ENCODE measurements at regions not wholly inside any gene's neighbourhood (a gene's known extent, or its start where the extent isn't known, plus 50 kb on each side); places are given as distances from the start of the nearest gene placed in this dataset.

GRCh38 chr10:131811630-131812403, 89.0 kb upstream of the PPP2R2D start:
- no peak overlapping the region for H3K4me3 Mint-ChIP-seq (ENCODE audit: unreplicated experiment)
- peaks cover 4% of the 10 kb centered on the region for H3K9me3 Mint-ChIP-seq (ENCODE audit: unreplicated experiment)
- peaks cover 9% of the 10 kb centered on the region for H3K27me3 Mint-ChIP-seq (ENCODE audit: unreplicated experiment)
- TF ChIP-seq CTCF (IDR thresholded peaks at IDR 0.05; ENCODE audit: partially characterized antibody, unreplicated experiment), result no peak
- DNase-seq, result no peak
- H3K36me3 Mint-ChIP-seq (ENCODE audit: unreplicated experiment), result no peaks in the 10 kb centered on the region
- H3K4me1 Mint-ChIP-seq (ENCODE audit: low read depth, unreplicated experiment), result peaks cover 2% of the 10 kb centered on the region
- no peak overlapping the region for H3K27ac Mint-ChIP-seq (ENCODE audit: unreplicated experiment)

DNA sequence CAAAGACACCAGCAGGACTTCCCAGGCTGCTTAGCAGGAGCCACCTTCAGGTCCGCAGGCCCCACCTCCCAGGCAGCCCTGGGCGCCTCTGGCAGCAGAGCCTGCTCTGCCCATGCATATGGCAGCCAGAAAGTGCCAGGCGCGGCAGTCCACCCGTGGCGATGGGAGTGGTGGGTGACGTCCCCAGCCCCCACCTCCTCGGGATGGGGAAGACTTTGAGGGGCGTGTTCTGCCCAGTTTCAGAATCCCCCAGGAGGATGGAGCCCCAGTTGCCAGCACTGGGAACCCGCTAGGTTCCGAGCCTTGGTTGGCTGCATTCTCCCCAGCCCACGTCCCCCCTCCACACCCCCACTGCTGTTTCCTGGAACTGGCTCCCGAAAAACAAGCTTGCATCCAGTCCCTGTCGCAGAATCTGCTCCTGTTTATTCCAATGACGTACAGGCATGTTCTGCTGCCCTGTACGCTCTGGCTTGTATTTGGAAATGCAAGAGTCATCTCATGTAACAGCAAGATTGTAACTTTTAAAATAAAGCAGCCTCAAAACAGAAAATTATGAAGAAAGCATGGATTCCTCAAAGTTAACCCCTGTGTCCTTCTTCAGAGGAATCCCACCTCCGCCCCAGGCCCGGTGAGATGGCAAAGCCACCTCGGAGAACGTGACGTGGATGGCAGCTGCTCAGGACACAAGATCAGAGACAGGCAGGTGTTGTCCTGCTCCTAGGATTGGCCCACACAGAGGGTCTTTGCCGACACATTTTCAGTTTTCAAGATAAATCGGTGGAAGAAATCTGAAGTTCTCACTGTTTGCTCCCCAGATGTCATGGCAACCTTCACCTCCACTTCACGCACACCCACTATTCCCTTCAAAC, 87.8 kb upstream of the PPP2R2D start:
- Mint-ChIP-seq H3K27ac (ENCODE audit: unreplicated experiment) (no peak overlapping the region), H3K27me3 (ENCODE audit: unreplicated experiment) (peaks cover 9% of the 10 kb centered on the region), H3K9me3 (ENCODE audit: unreplicated experiment) (peaks cover 4% of the 10 kb centered on the region), H3K36me3 (ENCODE audit: unreplicated experiment) (no peaks in the 10 kb centered on the region), H3K4me3 (ENCODE audit: unreplicated experiment) (no peak overlapping the region), H3K4me1 (ENCODE audit: low read depth, unreplicated experiment) (peaks cover 7% of the 10 kb centered on the region)
- DNase-seq, result no peak
- no peak for TF ChIP-seq CTCF (IDR thresholded peaks at IDR 0.05; ENCODE audit: partially characterized antibody, unreplicated experiment)

GRCh38 chr10:131814567-131815265, 86.1 kb upstream of the PPP2R2D start:
- Mint-ChIP-seq H3K9me3 (ENCODE audit: unreplicated experiment) (peaks cover 9% of the 10 kb centered on the region), H3K36me3 (ENCODE audit: unreplicated experiment) (peaks cover 7% of the 10 kb centered on the region), H3K27me3 (ENCODE audit: unreplicated experiment) (peaks cover 12% of the 10 kb centered on the region), H3K4me1 (ENCODE audit: low read depth, unreplicated experiment) (peaks cover 6% of the 10 kb centered on the region), H3K4me3 (ENCODE audit: unreplicated experiment) (no peak overlapping the region), H3K27ac (ENCODE audit: unreplicated experiment) (no peak overlapping the region)
- DNase-seq, result no peak
- no peak for TF ChIP-seq CTCF (IDR thresholded peaks at IDR 0.05; ENCODE audit: partially characterized antibody, unreplicated experiment)

DNA sequence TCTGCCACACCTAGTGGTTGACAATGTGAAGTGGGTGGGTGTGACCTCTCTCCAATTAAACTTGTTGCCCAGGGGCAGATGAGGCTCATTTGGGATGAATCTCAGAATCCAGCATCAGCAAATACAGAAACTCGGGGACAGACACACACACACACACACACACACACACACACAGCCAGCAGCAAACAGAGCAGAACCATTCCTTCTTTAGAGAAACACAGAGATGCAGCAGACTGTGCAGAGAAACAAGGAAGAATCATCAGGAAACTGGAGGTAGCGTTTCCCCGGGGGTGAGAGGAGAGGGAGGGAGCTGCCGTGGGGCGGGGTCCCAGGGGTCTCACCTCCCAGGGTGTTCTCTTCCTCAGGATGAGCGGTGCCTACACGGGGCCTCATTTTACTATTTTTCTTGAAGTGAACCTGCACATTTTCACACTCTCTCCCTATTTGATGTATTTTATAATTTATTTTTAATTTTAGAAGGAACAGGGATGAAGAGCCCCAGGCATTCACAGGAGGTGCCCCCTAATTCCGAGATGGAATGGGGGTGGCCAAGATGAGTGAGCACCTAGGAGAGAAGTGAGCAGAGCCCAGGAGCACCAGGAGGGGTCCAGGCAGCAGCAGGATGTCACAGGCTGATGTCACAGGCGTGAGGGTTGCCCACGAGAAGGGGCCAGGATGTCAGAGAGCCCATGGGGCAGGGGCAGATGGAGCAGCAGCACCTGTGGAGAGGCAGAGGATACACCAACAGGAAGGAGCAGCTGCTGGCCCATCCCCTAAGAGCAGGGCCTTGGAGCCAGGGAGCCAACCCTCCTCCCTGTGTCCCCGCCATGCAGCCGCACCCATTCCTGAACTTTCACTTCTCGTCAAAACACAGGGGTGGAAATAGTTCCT, 85.3 kb upstream of the PPP2R2D start:
- Mint-ChIP-seq H3K9me3 (ENCODE audit: unreplicated experiment) (peaks cover 10% of the 10 kb centered on the region), H3K4me1 (ENCODE audit: low read depth, unreplicated experiment) (peaks cover 6% of the 10 kb centered on the region), H3K27ac (ENCODE audit: unreplicated experiment) (no peak overlapping the region), H3K36me3 (ENCODE audit: unreplicated experiment) (peaks cover 7% of the 10 kb centered on the region), H3K4me3 (ENCODE audit: unreplicated experiment) (no peak overlapping the region), H3K27me3 (ENCODE audit: unreplicated experiment) (peaks cover 12% of the 10 kb centered on the region)
- TF ChIP-seq CTCF (IDR thresholded peaks at IDR 0.05; ENCODE audit: partially characterized antibody, unreplicated experiment), result no peak
- DNase-seq, result no peak
